Femur (tissue), 1 donor: ENCODE measurements at regions not wholly inside any gene's neighbourhood (a gene's known extent, or its start where the extent isn't known, plus 50 kb on each side); places are given as distances from the start of the nearest gene placed in this dataset.
A peak's percentile ranks its signal among the peaks of the same experiment; 100 is the strongest.
"Not testable (repeated sequence)": the region's sequence is repeated elsewhere in the genome, so short reads cannot be mapped to it uniquely, and the experiment has no call there.

Source experiments
- DNase-seq: peaks from one replicate; pipeline ENCODE4 v3.0.0-alpha.2; 2017

- DNase-seq = no peak
These were observed 118.2 kb upstream of the C7orf33 start for GRCh38 chr7:148472406-148472805.

- DNase-seq = no peak
These were observed 116.7 kb upstream of the C7orf33 start for GRCh38 chr7:148473703-148474480.

- DNase-seq = no peak
These were observed 116.0 kb upstream of the C7orf33 start for GRCh38 chr7:148474481-148475025.

GRCh38 chr7:148478551-148478950 lies 112.0 kb upstream of the C7orf33 start:
- no peak for DNase-seq

- peak; percentile 54 for DNase-seq
These were observed 110.0 kb upstream of the C7orf33 start for GRCh38 chr7:148480479-148481146.

GRCh38 chr7:148481147-148481526 lies 109.4 kb upstream of the C7orf33 start:
- no peak for DNase-seq

GRCh38 chr7:148481971-148482626 lies 108.5 kb upstream of the C7orf33 start:
- no peak for DNase-seq

- DNase-seq = no peak
These were observed 106.9 kb upstream of the C7orf33 start for GRCh38 chr7:148483515-148484308.

- no peak for DNase-seq
These were observed 106.1 kb upstream of the C7orf33 start for GRCh38 chr7:148484486-148484885.

- DNase-seq = no peak
These were observed 104.9 kb upstream of the C7orf33 start for GRCh38 chr7:148485618-148486017.

GRCh38 chr7:148486937-148487336 lies 103.6 kb upstream of the C7orf33 start:
- DNase-seq = no peak

- DNase-seq = no peak
These were observed 102.7 kb upstream of the C7orf33 start for GRCh38 chr7:148487912-148488311.

GRCh38 chr7:148489678-148490077 lies 100.9 kb upstream of the C7orf33 start:
- DNase-seq = no peak

GRCh38 chr7:148492157-148492860 lies 98.3 kb upstream of the C7orf33 start:
- no peak for DNase-seq

GRCh38 chr7:148495605-148496004 lies 95.0 kb upstream of the C7orf33 start:
- DNase-seq = no peak

GRCh38 chr7:148500978-148501377 lies 89.6 kb upstream of the C7orf33 start:
- no peak for DNase-seq

- no peak for DNase-seq
These were observed 86.6 kb upstream of the C7orf33 start for GRCh38 chr7:148503900-148504487.

GRCh38 chr7:148505645-148506375 lies 84.8 kb upstream of the C7orf33 start:
- DNase-seq = peak; percentile 39

GRCh38 chr7:148507064-148507573 lies 83.4 kb upstream of the C7orf33 start:
- DNase-seq = not testable (repeated sequence)

- DNase-seq = no peak
These were observed 82.8 kb upstream of the C7orf33 start for GRCh38 chr7:148507787-148508186.

GRCh38 chr7:148514236-148514635 lies 76.3 kb upstream of the C7orf33 start:
- DNase-seq = no peak
